ENCODE measurements at regions not wholly inside any gene's neighbourhood (a gene's known extent, or its start where the extent isn't known, plus 50 kb on each side); places are given as distances from the start of the nearest gene placed in this dataset.

DNA sequence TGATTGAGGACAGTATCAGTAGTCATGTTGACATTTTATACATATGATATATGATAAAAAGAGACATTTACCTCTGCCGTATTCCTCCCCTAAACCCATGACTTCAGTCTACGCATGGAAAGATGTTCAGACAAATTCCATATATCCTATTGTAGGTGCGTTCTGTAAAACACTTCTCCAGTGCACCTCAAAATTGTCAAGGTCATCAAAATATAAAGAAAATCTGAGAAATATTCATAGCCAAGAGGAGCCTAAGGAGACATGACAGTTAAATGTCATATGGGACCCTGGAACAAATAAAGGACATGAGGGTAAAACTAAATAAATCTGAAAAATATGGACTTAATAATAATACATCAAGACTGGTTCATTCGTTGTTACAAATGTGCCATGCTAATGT, 71.5 kb downstream of the CCER1 start:
- no peaks in the 10 kb centered on the region for H3K27me3 Mint-ChIP-seq (ENCODE audit: low read depth)
- no peak overlapping the region for H3K27ac Mint-ChIP-seq
- no peak overlapping the region for H3K4me3 Mint-ChIP-seq
- DNase-seq (ENCODE audit: low spot score in 2 of 2, unreplicated experiment in 2 of 2): no peak
- H3K4me1 Mint-ChIP-seq: no peaks in the 10 kb centered on the region
- H3K9me3 Mint-ChIP-seq: peaks cover 8% of the 10 kb centered on the region
- no peak for TF ChIP-seq CTCF (IDR thresholded peaks at IDR 0.05; ENCODE audit: unreplicated experiment)
- no peaks in the 10 kb centered on the region for H3K36me3 Mint-ChIP-seq

DNA sequence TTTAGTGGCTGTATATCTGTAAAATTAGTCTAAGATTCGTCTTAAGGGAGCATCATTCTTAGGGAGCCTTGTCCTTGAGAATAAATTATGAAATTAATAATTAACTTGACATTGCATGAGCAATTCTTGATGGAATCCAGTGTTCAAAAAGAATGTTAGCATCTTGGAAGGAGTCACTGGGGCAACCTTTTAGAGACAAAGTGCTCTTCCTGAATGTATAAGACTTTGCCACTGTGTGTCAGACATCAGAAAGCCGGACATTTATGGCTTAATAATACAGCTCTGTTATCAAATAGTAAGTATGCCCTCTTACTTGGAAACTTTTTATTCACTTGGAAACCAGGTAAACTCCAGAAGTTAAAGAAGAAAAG, 83.3 kb downstream of the CCER1 start:
- Mint-ChIP-seq H3K36me3 (no peaks in the 10 kb centered on the region), H3K4me1 (no peaks in the 10 kb centered on the region), H3K27me3 (ENCODE audit: low read depth) (no peaks in the 10 kb centered on the region), H3K9me3 (peaks cover 12% of the 10 kb centered on the region), H3K27ac (no peak overlapping the region), H3K4me3 (no peak overlapping the region)
- no peak for DNase-seq (ENCODE audit: low spot score in 2 of 2, unreplicated experiment in 2 of 2)
- TF ChIP-seq CTCF (IDR thresholded peaks at IDR 0.05; ENCODE audit: unreplicated experiment): no peak

GRCh38 chr12:90870971-90871725, 83.8 kb downstream of the CCER1 start:
- Mint-ChIP-seq H3K9me3 (peaks cover 10% of the 10 kb centered on the region), H3K4me3 (no peak overlapping the region), H3K27ac (no peak overlapping the region), H3K4me1 (no peaks in the 10 kb centered on the region), H3K36me3 (no peaks in the 10 kb centered on the region), H3K27me3 (ENCODE audit: low read depth) (no peaks in the 10 kb centered on the region)
- no peak for TF ChIP-seq CTCF (IDR thresholded peaks at IDR 0.05; ENCODE audit: unreplicated experiment)
- no peak for DNase-seq (ENCODE audit: low spot score in 2 of 2, unreplicated experiment in 2 of 2)

- Mint-ChIP-seq H3K4me3 (no peak overlapping the region), H3K9me3 (peaks cover 4% of the 10 kb centered on the region), H3K4me1 (no peaks in the 10 kb centered on the region), H3K27me3 (ENCODE audit: low read depth) (no peaks in the 10 kb centered on the region), H3K36me3 (no peaks in the 10 kb centered on the region), H3K27ac (no peak overlapping the region)
- TF ChIP-seq CTCF (IDR thresholded peaks at IDR 0.05; ENCODE audit: unreplicated experiment): no peak
- DNase-seq (ENCODE audit: low spot score in 2 of 2, unreplicated experiment in 2 of 2): no peak
Measured at GRCh38 chr12:90868626-90869025, 86.3 kb downstream of the CCER1 start.

DNA sequence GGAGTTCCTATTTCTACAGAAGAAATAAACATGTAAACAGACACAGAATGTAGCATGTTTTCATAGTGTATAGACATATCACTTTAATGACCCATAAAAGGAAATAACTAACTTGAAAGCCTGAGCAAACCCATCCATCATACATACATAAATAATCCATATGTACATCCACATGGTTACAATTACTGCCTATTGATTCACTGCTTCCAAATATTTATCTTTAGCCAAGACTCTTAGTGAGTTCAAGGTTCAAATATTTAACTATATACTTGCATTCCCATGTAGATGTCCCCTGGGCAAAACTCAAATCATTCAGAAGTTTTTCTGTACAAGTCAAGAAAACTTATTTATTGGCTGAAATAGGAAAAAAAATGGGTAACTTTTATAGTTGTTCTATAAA, 95.4 kb downstream of the CCER1 start:
- TF ChIP-seq CTCF (IDR thresholded peaks at IDR 0.05; ENCODE audit: unreplicated experiment): no peak
- H3K27ac Mint-ChIP-seq: peak overlapping the region; percentile 68
- H3K9me3 Mint-ChIP-seq: peaks cover 9% of the 10 kb centered on the region
- no peaks in the 10 kb centered on the region for H3K27me3 Mint-ChIP-seq (ENCODE audit: low read depth)
- H3K36me3 Mint-ChIP-seq: no peaks in the 10 kb centered on the region
- DNase-seq (ENCODE audit: low spot score in 2 of 2, unreplicated experiment in 2 of 2): no peak
- no peak overlapping the region for H3K4me3 Mint-ChIP-seq
- peaks cover 40% of the 10 kb centered on the region for H3K4me1 Mint-ChIP-seq

Data from mesothelial cell of epicardium (in vitro differentiated cells).